OCI-LY1 (cell line): ENCODE measurements at regions not wholly inside any gene's neighbourhood (a gene's known extent, or its start where the extent isn't known, plus 50 kb on each side); places are given as distances from the start of the nearest gene placed in this dataset.

ENCODE experiments used
- H2AFZ ChIP-seq: fragments of 200-600 bp; sonication (generic), shearing (Covaris generic); 2 replicates; pipeline ENCODE4 v1.6.0; 2014; ENCODE audit warnings: antibody characterized with exemption, mild to moderate bottlenecking, low read length
- H3F3A ChIP-seq: fragments of 200-600 bp; sonication (generic), shearing (Covaris generic); 2 replicates; pipeline ENCODE4 v1.6.0; 2014; ENCODE audit warnings: mild to moderate bottlenecking, antibody characterized with exemption, low read length, moderate library complexity; ENCODE audit not compliant: insufficient read depth
- H3K27ac ChIP-seq: fragments of 200-600 bp; sonication (generic); 2 replicates; pipeline ENCODE4 v1.5.1; 2014; ENCODE audit warnings: low read length, mixed run types, mild to moderate bottlenecking, low read depth; ENCODE audit not compliant: poor library complexity, severe bottlenecking
- H3K27me3 ChIP-seq: fragments of 200-600 bp; sonication (generic); 2 replicates; pipeline ENCODE4 v1.6.0; 2014; ENCODE audit warnings: antibody characterized with exemption, mild to moderate bottlenecking, low read length, moderate library complexity; ENCODE audit not compliant: insufficient read depth
- H3K36me3 ChIP-seq: fragments of 200-600 bp; sonication (generic); 2 replicates; pipeline ENCODE4 v1.6.1; 2014; ENCODE audit warnings: mild to moderate bottlenecking, antibody characterized with exemption, low read length, moderate library complexity, mixed read lengths; ENCODE audit not compliant: insufficient read depth
- H3K4me1 ChIP-seq: fragments of 200-600 bp; sonication (generic); 2 replicates; pipeline ENCODE4 v1.5.1; 2014; ENCODE audit warnings: mild to moderate bottlenecking, low read length, moderate library complexity; ENCODE audit not compliant: insufficient read depth, severe bottlenecking
- H3K4me2 ChIP-seq: fragments of 200-600 bp; sonication (generic), shearing (Covaris generic); 2 replicates; pipeline ENCODE4 v1.6.1; 2014; ENCODE audit warnings: low read length
- H3K4me3 ChIP-seq: fragments of 200-600 bp; sonication (generic); 2 replicates; pipeline ENCODE4 v1.5.1; 2014; ENCODE audit warnings: low read length, low read depth, mild to moderate bottlenecking, mixed read lengths; ENCODE audit not compliant: poor library complexity, severe bottlenecking
- H3K79me2 ChIP-seq: fragments of 200-600 bp; shearing (Covaris generic); 2 replicates; pipeline ENCODE4 v1.6.1; 2016; ENCODE audit warnings: mixed run types, low read length, mixed read lengths; ENCODE audit not compliant: insufficient read depth
- H3K9ac ChIP-seq: fragments of 200-600 bp; sonication (generic), shearing (Covaris generic); 2 replicates; pipeline ENCODE4 v1.6.1; 2014; ENCODE audit warnings: mild to moderate bottlenecking, low read length, mixed read lengths
- H3K9me2 ChIP-seq: fragments of 200-600 bp; sonication (generic), shearing (Covaris generic); 2 replicates; pipeline ENCODE4 v1.6.1; 2014; ENCODE audit warnings: low read depth, mild to moderate bottlenecking, low read length, mixed read lengths
- H3K9me3 ChIP-seq: fragments of 200-600 bp; shearing (Covaris generic); 2 replicates; pipeline ENCODE4 v1.6.1; 2014; ENCODE audit warnings: low read length, mixed read lengths
- H4K20me1 ChIP-seq: fragments of 200-600 bp; sonication (generic), shearing (Covaris generic); 2 replicates; pipeline ENCODE4 v1.6.0; 2016; ENCODE audit warnings: mild to moderate bottlenecking, low read length; ENCODE audit not compliant: insufficient read depth
- EZH2 ChIP-seq: fragments of 200-600 bp; sonication (generic), shearing (Covaris generic); IDR thresholded peaks from 2 replicates; pipeline ENCODE4 v1.8.0; 2017; ENCODE audit warnings: borderline replicate concordance, mixed run types, mild to moderate bottlenecking, antibody characterized with exemption, low read length, moderate library complexity, mixed read lengths
- TF ChIP-seq, protein P1 (sequence below): fragments of 200-600 bp; sonication (generic), shearing (Covaris generic); IDR thresholded peaks from 2 replicates; pipeline ENCODE4 v1.5.1; 2017; ENCODE audit warnings: mild to moderate bottlenecking, antibody characterized with exemption, low read length, moderate library complexity, mixed read lengths

DNA sequence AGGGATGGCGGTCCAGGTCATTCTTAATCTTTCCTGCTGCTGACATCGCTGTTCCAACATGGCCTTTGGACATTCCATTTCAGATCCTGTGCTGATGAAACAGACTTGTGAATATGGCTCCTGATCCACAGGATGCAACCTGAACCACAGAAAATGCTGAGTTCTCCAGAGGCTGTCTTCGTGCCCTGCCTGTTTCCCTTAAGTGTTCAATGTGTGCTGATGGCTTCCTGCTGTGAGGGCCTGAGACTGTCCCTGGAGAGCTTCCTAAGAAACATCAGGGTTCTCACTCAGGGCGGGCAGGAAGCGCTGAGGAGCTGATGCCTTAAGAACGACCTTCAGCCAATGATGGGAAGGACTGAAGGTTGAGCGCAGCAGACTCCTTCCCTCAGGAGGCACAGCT lies 909.4 kb downstream of the UQCRFS1 start:
- Histone ChIP-seq H3F3A (no peaks in the 10 kb centered on the region), H3K9ac (no peak overlapping the region), H3K9me3 (no peaks in the 10 kb centered on the region), H3K4me2 (no peak overlapping the region), H4K20me1 (no peaks in the 10 kb centered on the region), H3K4me3 (no peak overlapping the region), H3K27me3 (no peaks in the 10 kb centered on the region; the same call in 1 of the 2 replicates), H2AFZ (no peak overlapping the region), H3K79me2 (no peaks in the 10 kb centered on the region), H3K9me2 (no peaks in the 10 kb centered on the region), H3K27ac (no peak overlapping the region), H3K36me3 (no peaks in the 10 kb centered on the region), H3K4me1 (no peaks in the 10 kb centered on the region)
- TF ChIP-seq EZH2: no peak
- TF ChIP-seq, protein P1, sequence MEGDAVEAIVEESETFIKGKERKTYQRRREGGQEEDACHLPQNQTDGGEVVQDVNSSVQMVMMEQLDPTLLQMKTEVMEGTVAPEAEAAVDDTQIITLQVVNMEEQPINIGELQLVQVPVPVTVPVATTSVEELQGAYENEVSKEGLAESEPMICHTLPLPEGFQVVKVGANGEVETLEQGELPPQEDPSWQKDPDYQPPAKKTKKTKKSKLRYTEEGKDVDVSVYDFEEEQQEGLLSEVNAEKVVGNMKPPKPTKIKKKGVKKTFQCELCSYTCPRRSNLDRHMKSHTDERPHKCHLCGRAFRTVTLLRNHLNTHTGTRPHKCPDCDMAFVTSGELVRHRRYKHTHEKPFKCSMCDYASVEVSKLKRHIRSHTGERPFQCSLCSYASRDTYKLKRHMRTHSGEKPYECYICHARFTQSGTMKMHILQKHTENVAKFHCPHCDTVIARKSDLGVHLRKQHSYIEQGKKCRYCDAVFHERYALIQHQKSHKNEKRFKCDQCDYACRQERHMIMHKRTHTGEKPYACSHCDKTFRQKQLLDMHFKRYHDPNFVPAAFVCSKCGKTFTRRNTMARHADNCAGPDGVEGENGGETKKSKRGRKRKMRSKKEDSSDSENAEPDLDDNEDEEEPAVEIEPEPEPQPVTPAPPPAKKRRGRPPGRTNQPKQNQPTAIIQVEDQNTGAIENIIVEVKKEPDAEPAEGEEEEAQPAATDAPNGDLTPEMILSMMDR: no peak

DNA sequence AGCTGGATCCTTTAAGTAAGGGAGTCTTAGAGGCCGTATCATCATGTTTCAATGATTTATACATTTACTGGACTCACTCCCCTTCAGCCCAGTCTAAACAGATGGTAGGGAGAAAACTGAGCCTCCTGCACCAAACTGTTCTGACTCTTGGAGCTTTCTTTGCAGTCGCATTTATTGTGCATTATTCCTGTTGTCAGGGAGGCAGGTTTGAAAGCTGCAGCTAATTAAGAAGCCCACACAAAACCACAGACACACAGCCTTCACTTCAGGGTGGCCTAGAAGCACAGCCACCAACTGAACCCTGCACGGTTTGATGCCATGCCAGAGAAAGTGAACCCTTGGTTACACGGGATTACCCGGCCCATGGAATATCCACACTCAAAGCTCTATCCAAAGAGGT lies 911.0 kb downstream of the UQCRFS1 start:
- Histone ChIP-seq H3K9me3 (no peaks in the 10 kb centered on the region), H3F3A (no peaks in the 10 kb centered on the region), H3K27ac (no peak overlapping the region), H3K9ac (no peak overlapping the region), H3K79me2 (no peaks in the 10 kb centered on the region), H3K4me2 (no peak overlapping the region), H4K20me1 (no peaks in the 10 kb centered on the region), H3K4me3 (no peak overlapping the region), H3K36me3 (no peaks in the 10 kb centered on the region), H3K9me2 (no peaks in the 10 kb centered on the region), H3K4me1 (no peaks in the 10 kb centered on the region), H2AFZ (no peak overlapping the region), H3K27me3 (no peaks in the 10 kb centered on the region; the same call in 1 of the 2 replicates)
- TF ChIP-seq, protein P1: no peak
- TF ChIP-seq EZH2: no peak

DNA sequence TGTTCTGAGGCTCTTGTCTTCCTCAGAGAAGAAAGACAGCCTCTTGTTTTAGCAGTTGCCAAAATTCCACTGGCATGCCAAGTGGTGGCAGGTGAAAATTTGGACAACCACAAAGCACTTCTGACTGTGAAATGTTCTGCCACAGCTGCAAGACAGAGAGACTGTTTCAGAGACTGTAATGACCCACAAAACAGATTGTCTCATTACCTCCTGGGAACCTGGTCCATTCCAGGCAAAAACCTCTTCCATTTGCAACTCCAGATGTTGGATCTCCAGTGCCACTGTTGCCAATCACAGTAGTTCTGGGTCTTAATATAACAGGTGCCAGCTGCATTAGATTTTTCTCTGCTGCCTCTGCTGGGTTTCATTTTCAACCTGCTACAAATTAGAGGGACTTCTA lies 911.5 kb downstream of the UQCRFS1 start:
- no peak for TF ChIP-seq EZH2
- TF ChIP-seq, protein P1: no peak
- no peaks in the 10 kb centered on the region for H3K9me3 ChIP-seq
- no peaks in the 10 kb centered on the region for H3K36me3 ChIP-seq
- no peak overlapping the region for H3K4me3 ChIP-seq
- no peaks in the 10 kb centered on the region for H3K4me1 ChIP-seq
- no peak overlapping the region for H3K9ac ChIP-seq
- no peaks in the 10 kb centered on the region for H3K79me2 ChIP-seq
- H3K27ac ChIP-seq: no peak overlapping the region
- H3K4me2 ChIP-seq: no peak overlapping the region
- no peaks in the 10 kb centered on the region; the same call in 1 of the 2 replicates for H3K27me3 ChIP-seq
- H3K9me2 ChIP-seq: no peaks in the 10 kb centered on the region
- H4K20me1 ChIP-seq: no peaks in the 10 kb centered on the region
- H2AFZ ChIP-seq: no peak overlapping the region
- no peaks in the 10 kb centered on the region for H3F3A ChIP-seq
